Transverse colon (tissue), 3 donors: ENCODE measurements at regions not wholly inside any gene's neighbourhood (a gene's known extent, or its start where the extent isn't known, plus 50 kb on each side); places are given as distances from the start of the nearest gene placed in this dataset.

Experiments
- CTCF ChIP-seq, 5 experiments: fragments of 200-600 bp in 3 of 5; fragments of 450-650 bp in 2 of 5; sonication (generic) in 3 of 5; IDR thresholded peaks; 1 replicate in 2 of 5; 2 replicates in 3 of 5; pipeline ENCODE4 v1.5.1; 2016 to 2017; ENCODE audit warnings: antibody characterized with exemption in 5 of 5, inconsistent platforms in 3 of 5, mild to moderate bottlenecking in 2 of 5, moderate library complexity in 1 of 5
- POLR2A ChIP-seq: fragments of 450-650 bp; IDR thresholded peaks from one replicate; pipeline ENCODE4 v1.6.1; 2016; ENCODE audit warnings: antibody characterized with exemption, mild to moderate bottlenecking, moderate library complexity

DNA sequence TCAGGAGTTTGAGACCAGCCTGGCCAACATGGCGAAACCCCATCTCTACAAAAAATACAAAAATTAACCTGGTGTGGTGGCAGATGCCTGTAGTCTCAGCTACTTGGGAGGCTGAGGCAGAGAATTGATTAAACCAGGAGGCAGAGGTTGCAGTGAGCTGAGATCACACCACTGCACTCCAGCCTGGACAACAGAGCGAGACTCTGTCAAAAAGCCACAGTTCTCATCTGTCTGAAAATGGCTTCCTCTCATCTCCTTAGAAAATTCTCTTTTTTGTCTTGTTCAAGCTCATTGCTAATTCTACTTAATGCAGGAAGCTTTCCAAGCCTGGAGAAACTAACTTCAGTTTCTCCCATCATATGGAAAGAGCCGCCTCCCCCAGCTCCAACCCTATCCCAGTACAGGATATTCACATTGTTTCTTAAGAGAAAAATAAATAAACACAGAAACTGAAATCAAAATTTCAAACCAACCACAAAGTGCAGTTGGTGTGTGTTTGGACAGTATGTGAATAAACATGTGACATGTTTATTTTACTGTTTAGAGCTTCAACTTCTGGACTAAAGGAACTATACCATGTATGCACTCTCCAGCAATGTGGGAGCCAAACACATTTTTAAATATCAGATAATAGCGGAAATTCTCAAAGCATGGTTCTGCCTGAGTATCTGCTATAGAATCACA, 55.0 kb upstream of the GAB1 start:
- TF ChIP-seq CTCF (IDR thresholded peaks at IDR 0.05) (no peak), POLR2A (no peak)
